ENCODE measurements at regions not wholly inside any gene's neighbourhood (a gene's known extent, or its start where the extent isn't known, plus 50 kb on each side); places are given as distances from the start of the nearest gene placed in this dataset.

DNA sequence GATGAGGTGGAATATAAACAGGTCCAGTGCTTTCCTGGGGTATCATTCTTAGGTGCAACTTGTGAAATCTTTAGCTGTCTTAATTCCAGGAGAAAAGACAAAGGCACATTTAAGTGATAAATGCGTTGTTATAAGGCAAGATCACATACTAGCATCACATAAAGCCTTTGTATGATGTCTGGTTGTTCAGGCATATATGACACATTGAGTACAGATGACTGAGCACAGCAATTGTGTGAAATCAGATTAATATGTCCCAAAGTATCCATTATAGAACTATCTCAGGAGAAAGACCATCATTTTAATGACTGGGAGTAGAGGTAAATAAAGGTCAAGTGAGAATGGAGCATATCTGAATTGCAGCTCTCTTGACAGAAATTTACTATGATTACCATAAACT is 205.1 kb downstream of the PTGER3 start:
- DNase-seq (no peak), ATAC-seq (ENCODE audit: low read depth) (no peak)
- H3K27me3 Mint-ChIP-seq = no peaks in the 10 kb centered on the region
- no peak overlapping the region for H3K4me3 Mint-ChIP-seq
- Histone ChIP-seq H3K4me2 (replicated peaks; ENCODE audit: low read depth, low read length, poor library complexity, severe bottlenecking) (no peak overlapping the region), H4K20me1 (ENCODE audit: control insufficient read depth, insufficient read depth, low read length, poor library complexity, severe bottlenecking) (no peaks in the 10 kb centered on the region), H3K27ac (ENCODE audit: low read length in 2 of 2) (no peak overlapping the region), H2AFZ (ENCODE audit: insufficient read depth, low read depth, low read length, poor library complexity, severe bottlenecking) (no peak overlapping the region), H3K27me3 (replicated peaks in 1 of 4; ENCODE audit: control extremely low read depth in 1 of 4, control insufficient read depth in 3 of 4, insufficient read depth in 4 of 4, low read length in 3 of 4) (no peaks in the 10 kb centered on the region), H3K4me3 (ENCODE audit: control extremely low read depth in 1 of 5, extremely low read depth in 1 of 5, insufficient read depth in 1 of 5, low read depth in 2 of 5, low read length in 4 of 5) (no peak overlapping the region), H3K9ac (ENCODE audit: low read length) (no peak overlapping the region), H3K36me3 (replicated peaks in 1 of 2; ENCODE audit: control extremely low read depth in 1 of 2, control insufficient read depth in 1 of 2, extremely low read depth in 1 of 2, insufficient read depth in 2 of 2, low read length in 1 of 2) (no peaks in the 10 kb centered on the region), H3K4me1 (ENCODE audit: control insufficient read depth in 2 of 2, insufficient read depth in 2 of 2, low read length in 2 of 2) (no peaks in the 10 kb centered on the region), H3K79me2 (ENCODE audit: control insufficient read depth, insufficient read depth, low read length) (no peaks in the 10 kb centered on the region), H3K9me3 (ENCODE audit: control extremely low read depth in 1 of 3, control insufficient read depth in 2 of 3, insufficient read depth in 1 of 3, low read length in 2 of 3) (peaks cover 0 to 5% (median 1%) of the 10 kb centered on the region in 3 donors)
- ChIA-PET POLR2A (no interaction called here), CTCF (no interaction called here)
- no peak overlapping the region for H3K27ac Mint-ChIP-seq
- H3K9me3 Mint-ChIP-seq (ENCODE audit: insufficient read depth) = peaks cover 3% of the 10 kb centered on the region
- WGBS (ENCODE audit: insufficient coverage) = no CpG with 5 or more reads among the region's 1 CpG
- no peak for TF ChIP-seq EZH2 (IDR thresholded peaks at IDR 0.05; ENCODE audit: borderline replicate concordance, insufficient read depth, low read depth, low read length, poor library complexity, severe bottlenecking)
- TF ChIP-seq CTCF (IDR thresholded peaks at IDR 0.05) = no peak
- intact Hi-C loops (cut with micrococcal nuclease) = no loop called here
- no peaks in the 10 kb centered on the region for H3K4me1 Mint-ChIP-seq

DNA sequence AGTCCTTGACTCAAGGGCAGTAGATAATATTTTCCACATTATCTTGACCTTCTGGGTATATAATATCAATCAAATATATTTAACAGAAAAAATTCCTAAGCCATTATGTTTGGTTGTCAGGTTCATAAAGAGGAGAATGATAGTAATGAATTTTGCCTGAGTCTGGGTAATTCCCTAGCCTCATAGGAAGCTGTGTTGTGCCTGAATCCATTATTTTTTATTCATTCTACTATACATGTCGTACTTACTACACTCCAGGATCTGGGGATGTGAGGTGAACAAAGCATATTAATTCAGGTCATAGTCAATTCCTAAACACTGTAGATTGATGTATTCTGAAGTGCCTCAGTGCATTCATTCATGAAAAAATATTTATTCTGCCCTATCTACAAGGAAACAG is 204.2 kb downstream of the PTGER3 start:
- no peaks in the 10 kb centered on the region for H3K27me3 ChIP-seq (replicated peaks in 1 of 4; ENCODE audit: control extremely low read depth in 1 of 4, control insufficient read depth in 3 of 4, insufficient read depth in 4 of 4, low read length in 3 of 4)
- no peak overlapping the region for H3K4me2 ChIP-seq (replicated peaks; ENCODE audit: low read depth, low read length, poor library complexity, severe bottlenecking)
- no peak for DNase-seq
- H3K9ac ChIP-seq (ENCODE audit: low read length) = no peak overlapping the region
- Mint-ChIP-seq H3K27ac (no peak overlapping the region), H3K9me3 (ENCODE audit: insufficient read depth) (peaks cover 3% of the 10 kb centered on the region), H3K4me3 (no peak overlapping the region), H3K4me1 (no peaks in the 10 kb centered on the region), H3K27me3 (no peaks in the 10 kb centered on the region)
- H3K4me1 ChIP-seq (ENCODE audit: control insufficient read depth in 2 of 2, insufficient read depth in 2 of 2, low read length in 2 of 2) = no peaks in the 10 kb centered on the region
- no peak for ATAC-seq (ENCODE audit: low read depth)
- no peaks in the 10 kb centered on the region for H4K20me1 ChIP-seq (ENCODE audit: control insufficient read depth, insufficient read depth, low read length, poor library complexity, severe bottlenecking)
- no peak overlapping the region for H3K4me3 ChIP-seq (ENCODE audit: control extremely low read depth in 1 of 5, extremely low read depth in 1 of 5, insufficient read depth in 1 of 5, low read depth in 2 of 5, low read length in 4 of 5)
- intact Hi-C loops (cut with micrococcal nuclease) = no loop called here
- ChIA-PET CTCF (no interaction called here), POLR2A (no interaction called here)
- H3K36me3 ChIP-seq (replicated peaks in 1 of 2; ENCODE audit: control extremely low read depth in 1 of 2, control insufficient read depth in 1 of 2, extremely low read depth in 1 of 2, insufficient read depth in 2 of 2, low read length in 1 of 2) = no peaks in the 10 kb centered on the region
- H2AFZ ChIP-seq (ENCODE audit: insufficient read depth, low read depth, low read length, poor library complexity, severe bottlenecking) = no peak overlapping the region
- TF ChIP-seq EZH2 (IDR thresholded peaks at IDR 0.05; ENCODE audit: borderline replicate concordance, insufficient read depth, low read depth, low read length, poor library complexity, severe bottlenecking) = no peak
- no peak for TF ChIP-seq CTCF (IDR thresholded peaks at IDR 0.05)
- H3K79me2 ChIP-seq (ENCODE audit: control insufficient read depth, insufficient read depth, low read length) = no peaks in the 10 kb centered on the region
- peaks cover 0 to 5% (median 1%) of the 10 kb centered on the region in 3 donors for H3K9me3 ChIP-seq (ENCODE audit: control extremely low read depth in 1 of 3, control insufficient read depth in 2 of 3, insufficient read depth in 1 of 3, low read length in 2 of 3)
- no peak overlapping the region for H3K27ac ChIP-seq (ENCODE audit: low read length in 2 of 2)
- WGBS (ENCODE audit: insufficient coverage) = no CpG with 5 or more reads among the region's 1 CpG
